Activated CD4-positive, alpha-beta T cell treated with anti-CD3 and anti-CD28 coated beads, Interleukin-2, amount 10 ng/mL, durations not matched to agents 7 days and 5 days (primary cell): ENCODE measurements at regions not wholly inside any gene's neighbourhood (a gene's known extent, or its start where the extent isn't known, plus 50 kb on each side); places are given as distances from the start of the nearest gene placed in this dataset.

ENCODE experiments used
- CTCF ChIA-PET: fragments of 350-600 bp; sonication (Branson Sonifier 250); formaldehyde crosslinking; loops from one replicate; lab custom pipeline; 2021; ENCODE audit warnings: antibody characterized with exemption; lab: Charles Lee
- POLR2A ChIA-PET: fragments of 350-600 bp; sonication (Branson Sonifier 250); formaldehyde crosslinking; loops from one replicate; lab custom pipeline; 2021; ENCODE audit warnings: antibody characterized with exemption; lab: Charles Lee
- DNase-seq: peaks from one replicate; pipeline ENCODE4 v3.0.0-alpha.2; 2020
- H3K27ac Mint-ChIP-seq: one replicate; pipeline ENCODE4 v1.8.0; 2021; ENCODE audit warnings: mild to moderate bottlenecking, moderate library complexity, mixed read lengths
- H3K27me3 Mint-ChIP-seq: one replicate; pipeline ENCODE4 v1.8.0; 2021; ENCODE audit warnings: mixed read lengths
- H3K36me3 Mint-ChIP-seq: one replicate; pipeline ENCODE4 v1.8.0; 2021; ENCODE audit warnings: low read depth, mixed read lengths
- H3K4me1 Mint-ChIP-seq: one replicate; pipeline ENCODE4 v1.8.0; 2021; ENCODE audit warnings: mixed read lengths
- H3K4me3 Mint-ChIP-seq: one replicate; pipeline ENCODE4 v1.8.0; 2021; ENCODE audit warnings: mild to moderate bottlenecking, moderate library complexity, mixed read lengths
- H3K9me3 Mint-ChIP-seq: one replicate; pipeline ENCODE4 v1.8.0; 2021; ENCODE audit warnings: mixed read lengths

GRCh38 chr18:78101091-78101490 is 851.4 kb downstream of the GALR1 start:
- no peak overlapping the region for H3K4me3 Mint-ChIP-seq
- H3K27me3 Mint-ChIP-seq, result no peaks in the 10 kb centered on the region
- H3K9me3 Mint-ChIP-seq, result peaks cover 3% of the 10 kb centered on the region
- no peak overlapping the region for H3K27ac Mint-ChIP-seq
- CTCF ChIA-PET, result no interaction called here
- DNase-seq, result no peak
- H3K4me1 Mint-ChIP-seq, result no peaks in the 10 kb centered on the region
- H3K36me3 Mint-ChIP-seq, result no peaks in the 10 kb centered on the region
- POLR2A ChIA-PET, result no interaction called here

GRCh38 chr18:78102135-78102534 is 852.5 kb downstream of the GALR1 start:
- Mint-ChIP-seq H3K4me1 (no peaks in the 10 kb centered on the region), H3K9me3 (peaks cover 6% of the 10 kb centered on the region), H3K27ac (no peak overlapping the region), H3K36me3 (no peaks in the 10 kb centered on the region), H3K27me3 (no peaks in the 10 kb centered on the region), H3K4me3 (no peak overlapping the region)
- ChIA-PET CTCF (no interaction called here), POLR2A (no interaction called here)
- no peak for DNase-seq

- peaks cover 6% of the 10 kb centered on the region for H3K9me3 Mint-ChIP-seq
- H3K36me3 Mint-ChIP-seq, result no peaks in the 10 kb centered on the region
- H3K4me3 Mint-ChIP-seq, result no peak overlapping the region
- no peak for DNase-seq
- H3K27me3 Mint-ChIP-seq, result no peaks in the 10 kb centered on the region
- POLR2A ChIA-PET, result no interaction called here
- H3K4me1 Mint-ChIP-seq, result no peaks in the 10 kb centered on the region
- CTCF ChIA-PET, result no interaction called here
- no peak overlapping the region for H3K27ac Mint-ChIP-seq
These were observed 856.0 kb downstream of the GALR1 start for GRCh38 chr18:78105611-78106010.

GRCh38 chr18:78106946-78107345 is 857.3 kb downstream of the GALR1 start:
- DNase-seq, result no peak
- Mint-ChIP-seq H3K4me3 (no peak overlapping the region), H3K9me3 (peaks cover 6% of the 10 kb centered on the region)

GRCh38 chr18:78107363-78107762 is 857.7 kb downstream of the GALR1 start:
- no peak for DNase-seq
- ChIA-PET POLR2A (no interaction called here), CTCF (no interaction called here)
- H3K27me3 Mint-ChIP-seq, result no peaks in the 10 kb centered on the region
- peaks cover 5% of the 10 kb centered on the region for H3K9me3 Mint-ChIP-seq
- H3K27ac Mint-ChIP-seq, result no peak overlapping the region
- no peaks in the 10 kb centered on the region for H3K4me1 Mint-ChIP-seq
- no peaks in the 10 kb centered on the region for H3K36me3 Mint-ChIP-seq
- no peak overlapping the region for H3K4me3 Mint-ChIP-seq

More at GRCh38 chr18:78106946-78107345, 857.3 kb downstream of the GALR1 start:
- H3K27me3 Mint-ChIP-seq, result no peaks in the 10 kb centered on the region
- H3K36me3 Mint-ChIP-seq, result no peaks in the 10 kb centered on the region
- no peaks in the 10 kb centered on the region for H3K4me1 Mint-ChIP-seq
- CTCF ChIA-PET, result no interaction called here
- POLR2A ChIA-PET, result no interaction called here
- no peak overlapping the region for H3K27ac Mint-ChIP-seq

- no peak overlapping the region for H3K27ac Mint-ChIP-seq
- H3K9me3 Mint-ChIP-seq, result peaks cover 2% of the 10 kb centered on the region
- H3K36me3 Mint-ChIP-seq, result no peaks in the 10 kb centered on the region
- no peak overlapping the region for H3K4me3 Mint-ChIP-seq
- no peak for DNase-seq
- CTCF ChIA-PET, result interaction anchor here (0.6 kb wide), 1 partner anchor 32 kb away, joined by 3 read pairs; no protein-coding TSS in a partner anchor
- no peaks in the 10 kb centered on the region for H3K27me3 Mint-ChIP-seq
- no peaks in the 10 kb centered on the region for H3K4me1 Mint-ChIP-seq
- POLR2A ChIA-PET, result no interaction called here
These were observed 858.9 kb downstream of the GALR1 start for GRCh38 chr18:78108554-78108953.

GRCh38 chr18:78113136-78113939 is 863.7 kb downstream of the GALR1 start:
- no peak for DNase-seq
- no peak overlapping the region for H3K4me3 Mint-ChIP-seq
- no peaks in the 10 kb centered on the region for H3K9me3 Mint-ChIP-seq
- H3K27me3 Mint-ChIP-seq, result no peaks in the 10 kb centered on the region
- ChIA-PET POLR2A (no interaction called here), CTCF (interaction anchor here (1.0 kb wide), 1 partner anchor 14 kb away, joined by 3 read pairs; no protein-coding TSS in a partner anchor)
- no peaks in the 10 kb centered on the region for H3K36me3 Mint-ChIP-seq
- no peaks in the 10 kb centered on the region for H3K4me1 Mint-ChIP-seq
- no peak overlapping the region for H3K27ac Mint-ChIP-seq

GRCh38 chr18:78113940-78114251 is 864.2 kb downstream of the GALR1 start:
- Mint-ChIP-seq H3K36me3 (no peaks in the 10 kb centered on the region), H3K4me1 (no peaks in the 10 kb centered on the region), H3K27me3 (no peaks in the 10 kb centered on the region), H3K9me3 (peaks cover 2% of the 10 kb centered on the region), H3K4me3 (no peak overlapping the region), H3K27ac (no peak overlapping the region)
- ChIA-PET POLR2A (no interaction called here), CTCF (interaction anchor here (1.0 kb wide), 1 partner anchor 15 kb away, joined by 3 read pairs; no protein-coding TSS in a partner anchor)
- DNase-seq, result no peak

GRCh38 chr18:78115896-78116561 is 863.6 kb upstream of the SALL3 start:
- Mint-ChIP-seq H3K27ac (no peak overlapping the region), H3K4me3 (no peak overlapping the region), H3K36me3 (no peaks in the 10 kb centered on the region), H3K4me1 (no peaks in the 10 kb centered on the region), H3K9me3 (peaks cover 6% of the 10 kb centered on the region), H3K27me3 (no peaks in the 10 kb centered on the region)
- ChIA-PET CTCF (no interaction called here), POLR2A (no interaction called here)
- no peak for DNase-seq

GRCh38 chr18:78123144-78123909 is 856.3 kb upstream of the SALL3 start:
- Mint-ChIP-seq H3K9me3 (peaks cover 31% of the 10 kb centered on the region), H3K36me3 (peaks cover 1% of the 10 kb centered on the region), H3K27me3 (no peaks in the 10 kb centered on the region), H3K4me3 (no peak overlapping the region), H3K27ac (no peak overlapping the region), H3K4me1 (no peaks in the 10 kb centered on the region)
- CTCF ChIA-PET, result no interaction called here
- POLR2A ChIA-PET, result no interaction called here
- no peak for DNase-seq

GRCh38 chr18:78123926-78124797 is 855.5 kb upstream of the SALL3 start:
- H3K4me3 Mint-ChIP-seq, result no peak overlapping the region
- no peaks in the 10 kb centered on the region for H3K27me3 Mint-ChIP-seq
- no peak for DNase-seq
- no peak overlapping the region for H3K27ac Mint-ChIP-seq
- H3K36me3 Mint-ChIP-seq, result peaks cover 1% of the 10 kb centered on the region
- H3K9me3 Mint-ChIP-seq, result peaks cover 28% of the 10 kb centered on the region
- POLR2A ChIA-PET, result no interaction called here
- CTCF ChIA-PET, result no interaction called here
- H3K4me1 Mint-ChIP-seq, result no peaks in the 10 kb centered on the region

GRCh38 chr18:78125206-78125896 is 854.3 kb upstream of the SALL3 start:
- no peak overlapping the region for H3K4me3 Mint-ChIP-seq
- H3K27me3 Mint-ChIP-seq, result no peaks in the 10 kb centered on the region
- DNase-seq, result no peak
- CTCF ChIA-PET, result no interaction called here
- peaks cover 1% of the 10 kb centered on the region for H3K36me3 Mint-ChIP-seq
- peaks cover 27% of the 10 kb centered on the region for H3K9me3 Mint-ChIP-seq
- POLR2A ChIA-PET, result no interaction called here
- no peaks in the 10 kb centered on the region for H3K4me1 Mint-ChIP-seq
- H3K27ac Mint-ChIP-seq, result no peak overlapping the region
